HG02870 (cell line): ENCODE measurements at regions not wholly inside any gene's neighbourhood (a gene's known extent, or its start where the extent isn't known, plus 50 kb on each side); places are given as distances from the start of the nearest gene placed in this dataset.

Source experiments
- ATAC-seq: cut with Tn5 transposase; IDR thresholded peaks from one replicate; pipeline ENCODE4 v1.9.1; 2021; ENCODE audit warnings: mild to moderate bottlenecking, moderate library complexity; ENCODE audit not compliant: unreplicated experiment

GRCh38 chr13:73940098-73940497, 194.1 kb downstream of the KLF12 start:
- ATAC-seq = no peak

- no peak for ATAC-seq
Observed at GRCh38 chr13:73939603-73940002, 194.6 kb downstream of the KLF12 start.

- ATAC-seq = no peak
Observed at GRCh38 chr13:73939071-73939380, 195.2 kb downstream of the KLF12 start.

GRCh38 chr13:73938372-73939070, 195.7 kb downstream of the KLF12 start:
- no peak for ATAC-seq

GRCh38 chr13:73937441-73937840, 196.8 kb downstream of the KLF12 start:
- ATAC-seq = no peak

GRCh38 chr13:73935991-73936390, 198.2 kb downstream of the KLF12 start:
- no peak for ATAC-seq

GRCh38 chr13:73934771-73935170, 199.4 kb downstream of the KLF12 start:
- ATAC-seq = no peak

- no peak for ATAC-seq
Observed at GRCh38 chr13:73934215-73934641, 200.0 kb downstream of the KLF12 start.

GRCh38 chr13:73933795-73934194, 200.4 kb downstream of the KLF12 start:
- peak; percentile 49 for ATAC-seq

GRCh38 chr13:73932091-73932490, 202.1 kb downstream of the KLF12 start:
- peak; percentile 41 for ATAC-seq

- ATAC-seq = no peak
Observed at GRCh38 chr13:73929287-73929932, 204.8 kb downstream of the KLF12 start.

GRCh38 chr13:73924607-73925006, 209.6 kb downstream of the KLF12 start:
- peak; percentile 97 for ATAC-seq

GRCh38 chr13:73922493-73923393, 211.5 kb downstream of the KLF12 start:
- ATAC-seq = no peak

GRCh38 chr13:73918691-73919090, 215.5 kb downstream of the KLF12 start:
- no peak for ATAC-seq

- ATAC-seq = no peak
Observed at GRCh38 chr13:73913751-73914518, 220.3 kb downstream of the KLF12 start.

- ATAC-seq = no peak
Observed at GRCh38 chr13:73913079-73913740, 221.0 kb downstream of the KLF12 start.

- no peak for ATAC-seq
Observed at GRCh38 chr13:73911361-73911760, 222.8 kb downstream of the KLF12 start.

- ATAC-seq = no peak
Observed at GRCh38 chr13:73910733-73911132, 223.5 kb downstream of the KLF12 start.

GRCh38 chr13:73908809-73909208, 225.4 kb downstream of the KLF12 start:
- no peak for ATAC-seq

- ATAC-seq = no peak
Observed at GRCh38 chr13:73904625-73905024, 229.6 kb downstream of the KLF12 start.
